ENCODE measurements at regions not wholly inside any gene's neighbourhood (a gene's known extent, or its start where the extent isn't known, plus 50 kb on each side); places are given as distances from the start of the nearest gene placed in this dataset.
A peak's percentile ranks its signal among the peaks of the same experiment; 100 is the strongest.

DNA sequence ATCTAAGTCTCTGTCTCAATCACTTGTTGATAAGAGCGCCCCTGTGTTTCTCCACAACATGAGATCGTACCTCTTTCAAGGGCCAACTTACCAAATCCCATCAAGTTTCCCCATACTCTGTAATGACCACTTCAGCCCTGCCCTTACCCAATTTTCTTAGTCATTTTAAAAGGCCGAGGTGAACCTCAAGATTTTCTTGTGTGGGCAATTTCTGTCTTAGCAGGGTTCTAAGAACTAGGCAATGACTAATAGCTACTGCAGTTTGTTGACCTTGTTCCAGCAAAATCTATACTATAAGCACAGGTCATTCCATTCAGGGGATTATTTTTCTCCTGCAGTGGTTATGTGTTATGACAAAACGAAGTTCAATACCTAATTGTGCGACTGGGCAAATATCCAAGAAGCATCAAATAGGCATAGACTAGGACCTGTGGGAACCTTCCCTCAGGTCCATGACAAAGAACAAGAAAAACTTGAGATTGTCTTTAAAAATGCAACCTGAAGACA, 359.8 kb downstream of the PCNX1 start:
- intact Hi-C loops (cut with DNase I): no loop called here
- ATAC-seq (no peak), DNase-seq (no peak)

DNA sequence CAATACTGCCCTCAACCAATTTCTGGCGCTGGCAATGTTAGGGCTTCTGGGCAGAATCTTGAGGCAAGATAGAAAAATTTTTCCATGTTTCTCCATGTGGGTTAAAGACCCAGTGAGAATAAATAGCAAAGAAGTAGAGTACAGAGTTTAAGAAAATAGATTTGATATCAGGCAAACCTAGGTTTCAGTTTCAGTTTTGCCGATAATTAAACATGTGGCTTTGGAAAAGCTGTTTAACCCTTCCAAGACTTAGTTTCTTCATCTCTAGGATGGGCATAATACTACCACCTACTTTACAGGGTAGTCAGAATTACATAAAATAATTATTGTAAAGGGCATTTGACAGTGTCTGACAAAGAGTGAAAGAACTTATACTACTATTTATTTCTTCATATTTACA, 360.4 kb downstream of the PCNX1 start:
- DNase-seq (no peak), ATAC-seq (no peak)
- intact Hi-C loops (cut with DNase I): no loop called here

DNA sequence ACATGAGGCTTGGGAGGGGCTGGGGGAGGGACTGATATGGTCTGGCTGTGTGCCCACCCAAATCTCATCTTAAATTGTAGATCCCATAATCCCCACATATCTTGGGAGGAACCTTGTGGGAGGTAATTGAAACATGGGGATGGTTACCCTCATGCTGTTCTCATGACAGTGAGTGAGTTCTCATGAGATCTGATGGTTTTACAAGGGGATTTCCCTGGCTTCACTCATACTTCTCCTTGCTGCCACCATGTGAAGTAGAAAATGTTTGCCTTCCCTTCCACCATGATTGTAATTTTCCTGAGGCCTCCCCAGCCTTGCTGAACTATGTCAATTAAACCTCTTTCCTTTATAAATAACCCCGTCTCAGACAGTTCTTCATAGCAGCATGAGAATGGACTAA, 362.9 kb downstream of the PCNX1 start:
- no peak for ATAC-seq

DNA sequence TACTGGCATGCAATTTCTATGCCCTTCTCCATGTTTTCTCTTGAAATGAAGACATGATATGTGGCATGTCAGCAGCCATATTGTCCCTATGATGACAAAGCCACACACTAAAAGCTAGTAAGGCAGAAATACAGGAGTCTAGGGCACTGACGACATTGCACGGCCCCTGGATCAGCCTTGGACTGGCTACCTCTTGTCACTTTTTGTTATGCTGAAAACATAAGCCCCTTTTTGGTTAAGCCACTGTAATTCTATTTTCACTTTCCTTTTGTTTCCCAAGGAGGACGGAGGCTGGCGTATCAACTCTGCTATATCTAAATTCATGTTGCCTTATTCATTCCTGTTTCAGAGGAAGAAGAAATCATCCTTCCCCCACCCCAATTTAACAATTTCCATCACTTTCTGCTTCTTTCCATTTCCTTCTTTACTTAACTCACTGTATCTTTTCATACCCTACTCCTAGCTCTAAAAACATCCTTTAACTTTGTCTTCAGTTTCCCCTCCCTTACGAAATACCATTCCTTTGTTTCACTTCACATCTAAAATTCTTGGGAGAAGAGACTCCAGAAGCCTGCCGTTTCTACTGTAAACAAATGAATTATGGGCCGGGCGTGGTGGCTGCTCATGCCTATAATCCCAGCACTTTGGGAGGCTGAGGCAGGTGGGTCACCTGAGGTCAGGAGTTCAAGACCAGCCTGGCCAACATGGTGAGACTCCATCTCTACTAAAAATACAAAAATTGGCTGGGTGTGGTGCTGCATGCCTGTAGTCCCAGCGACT, 364.1 kb downstream of the PCNX1 start:
- intact Hi-C loops (cut with DNase I): no loop called here
- ATAC-seq (no peak), DNase-seq (no peak)

More for the DNA sequence above, 362.9 kb downstream of the PCNX1 start:
- DNase-seq: no peak
- intact Hi-C loops (cut with DNase I): no loop called here

DNA sequence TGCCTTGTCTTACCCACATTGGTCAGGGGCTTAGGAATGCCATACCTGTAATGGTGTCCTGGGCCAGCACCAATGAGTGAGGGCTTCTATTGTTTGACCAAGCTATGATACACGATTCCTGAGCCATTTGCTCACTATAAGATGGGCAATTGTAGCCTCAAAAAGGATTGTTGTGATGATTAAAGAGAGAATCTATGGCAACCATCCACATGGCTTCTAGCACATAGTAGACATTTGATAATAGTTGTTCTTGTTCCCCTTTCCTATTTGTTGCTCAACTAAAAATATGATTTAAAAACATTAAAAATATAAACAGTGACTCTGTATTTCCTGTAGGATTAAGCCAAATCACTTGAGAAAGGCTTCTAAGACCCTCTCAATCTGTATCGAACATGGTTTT, 366.1 kb downstream of the PCNX1 start:
- ATAC-seq (no peak), DNase-seq (no peak)
- intact Hi-C loops (cut with DNase I): no loop called here

DNA sequence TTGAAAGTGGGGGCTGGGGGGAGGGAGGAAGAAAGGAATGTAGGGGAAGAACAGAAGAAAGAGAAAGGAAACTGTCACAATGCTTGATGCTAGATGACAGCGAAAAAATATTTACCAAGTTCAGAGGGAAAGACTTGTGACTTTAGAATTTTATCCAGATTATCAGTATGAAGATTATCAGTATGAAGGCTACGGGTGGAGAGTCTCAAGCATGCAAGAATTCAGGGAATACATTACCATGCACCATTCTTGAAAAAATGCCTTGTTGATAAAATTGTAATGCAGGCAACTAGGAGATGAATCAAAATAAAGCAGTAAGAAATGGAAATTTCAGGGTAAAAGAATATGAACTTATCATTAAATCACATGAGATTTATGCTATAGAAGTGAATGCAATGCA, 376.8 kb downstream of the PCNX1 start:
- intact Hi-C loops (cut with DNase I): no loop called here
- ATAC-seq: no peak
- DNase-seq: no peak

DNA sequence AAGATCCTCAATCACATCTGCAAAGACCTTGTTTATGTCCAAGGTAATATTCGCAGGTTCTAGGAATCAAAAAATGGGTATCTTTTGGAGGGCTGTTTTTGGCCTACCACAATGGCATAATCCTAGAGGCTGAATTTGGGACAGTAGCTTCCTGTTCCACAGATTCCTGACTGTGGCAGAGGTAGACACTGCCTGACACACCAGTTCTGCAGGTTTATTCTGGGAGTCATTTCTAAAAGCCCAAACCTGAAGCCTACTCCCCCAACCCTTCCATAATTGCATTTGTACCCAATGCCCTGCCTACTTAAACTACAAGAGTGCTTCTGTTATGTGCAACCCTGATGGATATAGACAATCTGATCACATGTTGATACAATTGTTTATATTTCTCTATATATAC, 378.9 kb downstream of the PCNX1 start:
- no peak for ATAC-seq
- intact Hi-C loops (cut with DNase I): no loop called here
- DNase-seq: no peak

DNA sequence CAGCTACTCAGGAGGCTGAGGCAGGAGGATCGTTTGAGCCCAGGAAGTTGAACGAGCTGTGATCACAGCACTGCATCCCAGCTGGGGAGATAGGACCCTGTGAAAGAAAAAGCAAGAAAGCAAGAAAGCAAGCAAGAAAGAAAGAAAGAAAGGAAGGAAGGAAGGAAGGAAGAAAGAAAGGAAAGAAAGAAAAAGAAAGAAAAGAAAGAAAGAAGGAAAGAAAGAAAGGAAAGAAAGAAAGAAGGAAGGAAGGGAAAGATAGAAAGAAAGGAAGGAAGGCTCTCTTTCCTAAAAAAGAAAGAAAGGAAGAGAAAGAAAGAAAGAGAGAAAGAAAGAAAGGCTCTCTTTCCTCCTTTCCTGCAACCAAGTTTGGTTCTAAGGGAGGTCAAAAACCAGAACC, 380.3 kb downstream of the PCNX1 start:
- DNase-seq (no peak), ATAC-seq (no peak)
- intact Hi-C loops (cut with DNase I): no loop called here

DNA sequence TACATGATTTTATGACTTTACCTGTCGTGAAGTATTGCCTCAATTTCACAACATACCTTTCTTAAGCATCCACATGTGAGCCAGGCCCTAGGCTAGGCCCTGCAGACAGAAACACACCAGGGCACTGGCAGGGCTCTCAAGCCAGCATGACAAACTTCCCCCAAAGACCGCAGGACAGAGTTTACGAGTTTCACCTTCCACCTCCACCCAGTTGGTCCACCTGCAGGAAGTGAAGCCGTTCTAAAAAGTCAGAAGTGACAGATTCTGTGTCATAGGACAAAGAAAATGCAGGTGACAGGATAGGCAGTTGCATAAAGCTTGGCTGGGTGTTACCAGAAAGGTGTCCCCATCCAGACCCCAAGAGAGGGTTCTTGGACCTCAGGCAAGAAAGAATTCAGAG, 382.3 kb downstream of the PCNX1 start:
- intact Hi-C loops (cut with DNase I): no loop called here
- ATAC-seq (no peak), DNase-seq (no peak)

DNA sequence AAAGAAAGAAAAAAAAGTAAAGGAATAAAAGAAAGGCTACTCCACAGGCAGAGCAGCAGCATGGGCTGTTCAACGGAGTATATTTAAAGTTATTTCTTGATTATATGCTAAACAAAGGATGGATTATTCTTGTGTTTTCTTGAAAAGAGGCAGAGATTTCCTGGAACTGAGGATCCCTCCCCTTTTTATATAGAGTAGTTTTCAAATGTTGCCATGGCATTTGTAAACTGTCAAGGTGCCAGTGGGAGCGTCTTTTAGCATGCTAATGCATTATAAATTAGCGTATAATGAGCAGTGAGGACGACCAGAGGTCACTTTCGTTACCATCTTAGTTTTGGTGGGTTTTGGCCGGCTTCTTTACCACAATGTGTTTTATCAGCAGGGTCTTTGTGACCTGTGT, 383.0 kb downstream of the PCNX1 start:
- ATAC-seq (no peak), DNase-seq (no peak)
- intact Hi-C loops (cut with DNase I): no loop called here

DNA sequence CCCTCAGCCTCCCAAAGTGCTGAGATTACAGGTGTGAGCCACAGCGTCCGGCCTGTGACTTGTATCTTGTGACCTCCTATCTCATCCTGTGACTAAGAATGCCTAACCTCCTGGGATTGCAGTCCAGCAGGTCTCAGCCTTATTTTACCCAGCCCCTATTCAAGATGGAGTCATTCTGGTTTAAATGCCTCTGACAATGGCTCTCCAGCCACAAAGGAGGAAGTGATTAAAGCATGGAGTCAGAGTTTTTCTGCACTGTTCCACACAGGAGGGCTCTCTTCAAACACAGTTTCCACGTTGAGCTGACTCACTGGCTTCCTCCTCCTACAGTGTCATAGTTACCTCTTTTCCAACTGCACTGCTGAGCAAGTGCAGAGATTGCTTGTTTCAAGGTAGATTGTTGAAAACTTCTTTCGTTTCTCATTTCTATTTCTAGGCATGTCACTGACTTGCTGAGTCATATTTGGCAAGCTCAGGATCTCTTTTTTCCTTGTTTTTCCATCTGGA, 383.8 kb downstream of the PCNX1 start:
- DNase-seq: no peak
- intact Hi-C loops (cut with DNase I): no loop called here
- peak; percentile 30 to 85 for ATAC-seq

DNA sequence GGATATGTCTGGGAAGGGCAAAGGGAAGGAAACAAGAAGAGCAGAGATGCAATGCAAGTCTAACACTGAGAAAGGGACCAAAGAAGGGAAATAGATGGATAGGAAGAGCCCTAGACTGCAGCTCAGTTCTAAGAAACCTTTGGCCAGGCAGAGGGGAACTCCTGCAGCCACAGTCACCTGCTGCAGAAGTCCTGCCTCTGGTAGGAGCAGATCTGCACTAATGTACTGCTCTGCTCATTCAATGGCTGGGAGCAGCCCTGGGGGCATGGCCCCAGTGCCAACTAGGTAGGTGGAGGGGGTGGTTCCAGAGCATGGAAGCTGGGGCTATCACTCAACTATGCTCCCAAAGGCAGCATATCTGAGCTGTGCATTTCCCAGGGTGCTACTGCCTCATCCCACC, 388.9 kb downstream of the PCNX1 start:
- intact Hi-C loops (cut with DNase I): no loop called here
- ATAC-seq: no peak
- no peak for DNase-seq

DNA sequence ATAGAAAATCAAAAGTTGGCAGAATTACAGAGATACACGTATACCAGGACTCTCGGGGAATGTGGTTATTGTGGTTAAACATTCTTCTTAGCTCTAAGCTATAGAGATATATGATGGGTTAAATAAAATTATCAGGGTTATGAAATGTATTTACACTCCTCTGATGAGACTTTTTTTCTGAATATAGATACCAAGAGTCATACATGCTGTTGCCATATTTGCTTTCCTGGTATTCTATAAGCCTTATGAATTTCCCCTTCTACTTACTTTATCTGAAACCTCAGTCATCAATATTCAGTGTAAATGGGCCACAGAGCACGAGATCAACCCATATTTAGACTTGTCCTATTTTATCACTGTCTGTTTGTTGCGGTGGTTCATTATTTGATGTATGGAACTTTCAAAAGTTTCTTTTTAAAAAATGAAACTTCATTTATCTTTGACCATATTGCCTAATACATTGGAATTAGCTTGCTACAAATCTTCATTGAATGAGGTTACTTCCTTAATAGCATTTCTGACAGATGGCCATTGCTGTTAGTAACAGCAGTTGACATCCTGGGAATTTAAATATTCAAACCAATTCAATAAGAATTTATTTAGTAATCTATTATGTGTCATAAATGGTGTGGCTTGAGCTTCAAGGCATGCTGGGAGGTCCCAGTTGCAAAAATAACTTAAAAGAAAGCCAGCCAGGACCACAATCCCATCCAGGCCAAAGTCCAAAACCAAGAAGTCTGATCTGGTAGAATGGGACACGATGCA, 393.5 kb downstream of the PCNX1 start:
- no peak for ATAC-seq

DNA sequence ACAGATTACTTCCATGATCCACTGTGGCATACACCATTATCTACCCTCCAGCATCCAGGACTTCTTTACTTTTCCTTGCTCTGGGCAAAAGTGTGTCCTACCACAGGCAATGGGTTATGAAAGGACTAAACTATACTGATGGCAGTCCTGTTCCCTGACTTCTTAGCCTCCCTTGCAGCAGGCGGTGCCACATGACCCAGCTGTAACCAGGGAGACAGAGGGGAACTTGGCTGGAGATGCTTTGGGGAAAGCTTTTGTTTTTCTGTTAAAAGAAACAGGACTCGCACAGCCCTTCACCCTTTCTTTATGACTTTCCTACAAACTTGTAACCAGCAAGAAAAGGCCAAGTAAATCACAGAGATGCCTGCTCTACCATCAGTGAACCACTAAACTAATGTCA, 394.4 kb downstream of the PCNX1 start:
- intact Hi-C loops (cut with DNase I): no loop called here
- DNase-seq (no peak), ATAC-seq (no peak)

More for the DNA sequence above, 393.5 kb downstream of the PCNX1 start:
- no peak for DNase-seq
- intact Hi-C loops (cut with DNase I): no loop called here

DNA sequence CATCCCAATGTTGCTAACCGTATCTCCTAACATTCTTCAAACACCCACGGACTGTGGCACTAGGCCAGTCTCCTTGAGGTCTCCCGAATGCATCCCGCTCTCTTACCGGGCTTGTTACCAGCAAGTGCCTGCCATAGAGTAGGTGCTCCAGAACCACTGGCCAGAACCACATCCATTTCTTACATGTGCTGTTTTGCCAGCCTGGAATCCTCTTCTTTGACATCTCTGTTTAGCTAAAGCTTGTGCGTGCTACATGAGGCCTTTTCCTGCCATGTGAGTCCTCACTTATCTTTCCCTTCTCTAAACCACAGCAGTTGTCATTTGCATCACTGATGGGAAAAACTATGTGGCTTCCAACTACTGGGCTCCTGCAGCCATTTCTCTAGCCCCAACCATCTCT, 397.4 kb downstream of the PCNX1 start:
- intact Hi-C loops (cut with DNase I): no loop called here
- no peak for DNase-seq
- ATAC-seq: no peak

DNA sequence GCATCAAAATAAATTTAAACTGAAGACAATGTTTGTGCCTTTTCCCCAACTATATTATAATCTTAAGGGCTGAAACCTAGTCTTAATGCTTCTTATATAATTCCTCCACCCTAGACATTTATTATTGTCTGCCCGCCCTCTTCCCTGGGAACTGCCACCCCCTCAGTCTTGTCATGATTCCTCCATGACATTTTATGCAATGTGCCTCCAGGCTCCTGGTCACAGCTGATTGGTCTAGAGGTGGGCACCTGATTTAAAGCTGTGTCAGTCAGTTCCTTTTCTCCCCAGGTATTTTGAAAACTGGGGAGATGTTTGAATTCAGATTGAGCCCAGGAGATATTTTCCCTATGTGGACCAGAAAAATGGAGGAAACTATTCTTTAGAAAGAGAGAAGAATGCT, 401.4 kb downstream of the PCNX1 start:
- DNase-seq (no peak), ATAC-seq (no peak)
- intact Hi-C loops (cut with DNase I): no loop called here

DNA sequence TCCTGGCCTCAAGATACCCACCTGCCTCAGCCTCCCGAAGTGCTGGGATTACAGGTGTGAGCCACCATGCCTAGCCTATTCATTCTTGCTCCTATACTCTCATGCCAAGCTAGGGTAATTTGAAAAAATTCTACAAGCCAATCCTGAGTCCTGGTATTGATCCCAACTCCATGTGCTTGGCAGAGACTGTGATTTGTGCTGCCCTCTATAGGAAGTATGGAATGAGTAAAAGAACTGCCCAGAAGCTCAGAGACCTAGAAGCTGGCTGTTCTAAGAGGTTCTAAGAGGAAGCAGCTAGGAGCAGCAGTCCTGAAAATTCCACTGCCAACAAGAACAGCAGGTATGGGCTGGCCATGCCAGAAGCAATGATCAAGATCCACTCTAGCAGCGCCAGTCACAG, 402.5 kb downstream of the PCNX1 start:
- DNase-seq (no peak), ATAC-seq (no peak)
- intact Hi-C loops (cut with DNase I): no loop called here

DNA sequence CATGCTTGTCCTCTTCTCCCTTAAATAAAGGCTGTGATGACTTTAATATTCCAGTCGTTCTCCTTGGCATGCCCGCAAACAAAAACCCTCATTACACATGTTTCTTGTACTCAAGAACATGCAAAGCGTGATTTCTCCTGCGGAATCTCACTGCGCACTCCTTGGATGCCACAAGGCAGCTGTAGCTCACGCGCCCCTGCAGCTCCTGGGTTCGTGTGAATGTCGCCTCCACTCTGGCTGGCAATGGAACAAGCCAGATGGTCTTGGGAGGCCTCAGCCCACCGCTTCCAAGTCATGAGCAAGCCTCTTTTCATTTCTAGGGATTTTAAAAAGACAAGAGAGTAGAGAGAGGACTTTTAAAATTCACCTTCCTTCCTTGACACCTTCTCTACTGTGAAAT, 403.8 kb downstream of the PCNX1 start:
- DNase-seq: no peak
- intact Hi-C loops (cut with DNase I): no loop called here

DNA sequence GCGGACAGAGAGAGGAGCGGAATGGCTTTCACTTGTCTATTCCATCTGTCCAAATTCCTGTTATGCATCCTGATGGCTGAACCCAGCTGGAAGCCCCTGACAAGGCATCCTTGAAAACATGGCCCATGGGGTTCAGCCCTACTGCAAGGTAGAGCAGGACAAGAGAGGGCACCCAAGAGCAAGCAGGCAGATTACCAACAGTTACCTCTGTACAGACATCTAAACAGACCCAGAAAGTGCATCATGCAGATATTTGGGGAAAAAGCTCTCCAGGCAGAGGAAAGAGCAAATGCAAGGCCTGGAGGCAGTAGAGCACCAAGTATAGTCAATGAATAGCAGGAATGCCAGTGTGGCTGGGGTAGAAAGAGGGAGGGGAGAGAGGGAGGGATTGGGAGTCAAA, 407.5 kb downstream of the PCNX1 start:
- intact Hi-C loops (cut with DNase I): no loop called here
- no peak for DNase-seq
- ATAC-seq: peak in 1 of 2 donors; percentile 34

More for the DNA sequence above, 403.8 kb downstream of the PCNX1 start:
- no peak for ATAC-seq

DNA sequence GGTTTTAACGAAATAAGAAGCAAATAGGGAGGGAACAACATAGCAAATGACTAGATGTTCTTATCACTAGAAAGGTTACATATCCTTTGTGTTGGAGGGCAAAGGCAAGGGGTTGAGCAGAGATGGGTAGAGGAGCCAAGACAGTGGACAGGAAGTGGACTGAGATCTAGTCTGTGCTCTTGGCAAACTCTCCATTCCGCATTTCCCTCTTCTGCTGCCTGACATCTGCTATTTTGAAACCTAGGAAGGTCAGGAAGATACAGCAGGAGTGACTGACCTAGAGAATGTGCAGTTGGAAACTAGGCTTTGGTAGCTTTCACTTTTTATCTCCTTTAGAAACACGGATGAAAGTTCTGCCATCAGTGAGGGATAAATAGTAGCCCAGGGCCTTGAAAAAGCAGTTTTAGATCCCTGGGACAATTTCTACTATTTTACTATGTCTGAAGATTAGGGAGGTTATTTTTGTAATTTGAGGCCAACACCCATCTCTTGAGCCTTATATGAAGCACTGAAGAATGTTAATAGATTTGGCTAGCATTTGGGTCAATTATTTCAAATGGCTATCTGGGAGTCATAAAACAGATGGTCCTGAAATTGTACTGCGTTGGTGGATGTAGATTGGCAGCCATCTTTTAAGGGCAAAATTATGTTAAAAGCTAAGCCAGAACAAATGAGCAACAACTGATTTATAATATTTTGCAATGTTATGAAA, 410.3 kb downstream of the PCNX1 start:
- DNase-seq (no peak), ATAC-seq (no peak)
- intact Hi-C loops (cut with DNase I): no loop called here

Data from left cardiac atrium (tissue), 4 donors.